ENCODE measurements at regions not wholly inside any gene's neighbourhood (a gene's known extent, or its start where the extent isn't known, plus 50 kb on each side); places are given as distances from the start of the nearest gene placed in this dataset.

- no peaks in the 10 kb centered on the region for H3K36me3 Mint-ChIP-seq
- H3K4me1 Mint-ChIP-seq = peaks cover 11% of the 10 kb centered on the region
- TF ChIP-seq ZNF396 (CRISPR knock-in tag; IDR thresholded peaks at IDR 0.05; ENCODE audit: borderline replicate concordance) = no peak
- no peak for TF ChIP-seq IRF2 (CRISPR knock-in tag; IDR thresholded peaks at IDR 0.05; ENCODE audit: borderline replicate concordance, low read depth)
- no peak for TF ChIP-seq OVOL2 (CRISPR knock-in tag; IDR thresholded peaks at IDR 0.05; ENCODE audit: borderline replicate concordance)
- TF ChIP-seq ATF3 (CRISPR knock-in tag; conservative IDR thresholded peaks at IDR 0.05) = no peak
- TF ChIP-seq CREM (CRISPR knock-in tag; IDR thresholded peaks at IDR 0.05) = no peak
- no peak for TF ChIP-seq ARID4B (CRISPR knock-in tag; IDR thresholded peaks at IDR 0.05; ENCODE audit: borderline replicate concordance)
- no peak for TF ChIP-seq ZNF263 (CRISPR knock-in tag; IDR thresholded peaks at IDR 0.05; ENCODE audit: low read depth)
- no peak for TF ChIP-seq E2F5 (CRISPR knock-in tag; IDR thresholded peaks at IDR 0.05)
- no peak for TF ChIP-seq NR3C1 (CRISPR knock-in tag; conservative IDR thresholded peaks at IDR 0.05; ENCODE audit: low read depth)
- TF ChIP-seq, protein P1, sequence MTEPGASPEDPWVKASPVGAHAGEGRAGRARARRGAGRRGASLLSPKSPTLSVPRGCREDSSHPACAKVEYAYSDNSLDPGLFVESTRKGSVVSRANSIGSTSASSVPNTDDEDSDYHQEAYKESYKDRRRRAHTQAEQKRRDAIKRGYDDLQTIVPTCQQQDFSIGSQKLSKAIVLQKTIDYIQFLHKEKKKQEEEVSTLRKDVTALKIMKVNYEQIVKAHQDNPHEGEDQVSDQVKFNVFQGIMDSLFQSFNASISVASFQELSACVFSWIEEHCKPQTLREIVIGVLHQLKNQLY (CRISPR knock-in tag; IDR thresholded peaks at IDR 0.05) = no peak
- TF ChIP-seq PRRX2 (CRISPR knock-in tag; IDR thresholded peaks at IDR 0.05) = no peak
- no peak for TF ChIP-seq ZMAT4 (CRISPR knock-in tag; IDR thresholded peaks at IDR 0.05)
- TF ChIP-seq NFATC4 (CRISPR knock-in tag; IDR thresholded peaks at IDR 0.05) = no peak
- TF ChIP-seq MXD4 (CRISPR knock-in tag; IDR thresholded peaks at IDR 0.05; ENCODE audit: borderline replicate concordance) = no peak
- no peak for TF ChIP-seq TCF7 (CRISPR knock-in tag; IDR thresholded peaks at IDR 0.05; ENCODE audit: low read depth)
- TF ChIP-seq MAX (CRISPR knock-in tag; IDR thresholded peaks at IDR 0.05) = no peak
- TF ChIP-seq PREB (CRISPR knock-in tag; IDR thresholded peaks at IDR 0.05; ENCODE audit: borderline replicate concordance) = no peak
- TF ChIP-seq PRDM15 (CRISPR knock-in tag; IDR thresholded peaks at IDR 0.05) = no peak
- TF ChIP-seq, protein P2, sequence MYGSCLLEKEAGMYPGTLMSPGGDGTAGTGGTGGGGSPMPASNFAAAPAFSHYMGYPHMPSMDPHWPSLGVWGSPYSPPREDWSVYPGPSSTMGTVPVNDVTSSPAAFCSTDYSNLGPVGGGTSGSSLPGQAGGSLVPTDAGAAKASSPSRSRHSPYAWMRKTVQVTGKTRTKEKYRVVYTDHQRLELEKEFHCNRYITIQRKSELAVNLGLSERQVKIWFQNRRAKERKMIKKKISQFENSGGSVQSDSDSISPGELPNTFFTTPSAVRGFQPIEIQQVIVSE (CRISPR knock-in tag; IDR thresholded peaks at IDR 0.05; ENCODE audit: borderline replicate concordance) = no peak
- TF ChIP-seq ESRRA (CRISPR knock-in tag; IDR thresholded peaks at IDR 0.05; ENCODE audit: borderline replicate concordance) = no peak
- ATAC-seq (no peak), DNase-seq (ENCODE audit: low spot score) (no peak)
- H3K4me3 Mint-ChIP-seq = no peak overlapping the region
- H3K27ac Mint-ChIP-seq = no peak overlapping the region
- ChIA-PET CTCF (no interaction called here), POLR2A (no interaction called here)
- H3K27me3 Mint-ChIP-seq (ENCODE audit: low read depth) = peaks cover 8% of the 10 kb centered on the region
- peaks cover 31% of the 10 kb centered on the region for H3K9me3 Mint-ChIP-seq
Measured at GRCh38 chr16:55938126-55938525, 63.0 kb upstream of the CES5A start.
